AG04450 (cell line): ENCODE measurements at regions not wholly inside any gene's neighbourhood (a gene's known extent, or its start where the extent isn't known, plus 50 kb on each side); places are given as distances from the start of the nearest gene placed in this dataset.

Source experiments
- CTCF ChIA-PET: fragments of 300-600, 350-600 bp; formaldehyde crosslinking; extraction: SDS; loops from one replicate; lab custom pipeline; 2022; ENCODE audit warnings: antibody characterized with exemption, inconsistent platforms; lab: Charles Lee
- POLR2A ChIA-PET: fragments of 350-600 bp; formaldehyde crosslinking; extraction: SDS; loops from one replicate; lab custom pipeline; 2021; ENCODE audit warnings: antibody characterized with exemption, inconsistent platforms; lab: Yijun Ruan, JAX
- DNase-seq: peaks from one replicate; pipeline ENCODE4 v3.0.0-alpha.2; 2011; ENCODE audit warnings: low read depth, low spot score
- H3K27ac ChIP-seq: one replicate; pipeline ENCODE4 v1.5.1; 2012; ENCODE audit warnings: low read depth, low read length, control low read depth
- H3K27me3 ChIP-seq: one replicate; pipeline ENCODE4 v1.6.0; 2012; ENCODE audit warnings: low read length; ENCODE audit not compliant: control insufficient read depth, insufficient read depth
- H3K4me3 ChIP-seq: 2 replicates; pipeline ENCODE4 v1.5.1; 2011; ENCODE audit warnings: mild to moderate bottlenecking, low read depth, low read length, control low read depth
- H3K9me3 ChIP-seq: 2 replicates; pipeline ENCODE4 v1.5.1; 2012; ENCODE audit warnings: low read length; ENCODE audit not compliant: control insufficient read depth, insufficient read depth
- TF ChIP-seq, protein P1 (sequence below): IDR thresholded peaks from 2 replicates; pipeline ENCODE4 v1.5.1; 2011; ENCODE audit warnings: low read depth, low read length, control low read depth, inconsistent platforms

DNA sequence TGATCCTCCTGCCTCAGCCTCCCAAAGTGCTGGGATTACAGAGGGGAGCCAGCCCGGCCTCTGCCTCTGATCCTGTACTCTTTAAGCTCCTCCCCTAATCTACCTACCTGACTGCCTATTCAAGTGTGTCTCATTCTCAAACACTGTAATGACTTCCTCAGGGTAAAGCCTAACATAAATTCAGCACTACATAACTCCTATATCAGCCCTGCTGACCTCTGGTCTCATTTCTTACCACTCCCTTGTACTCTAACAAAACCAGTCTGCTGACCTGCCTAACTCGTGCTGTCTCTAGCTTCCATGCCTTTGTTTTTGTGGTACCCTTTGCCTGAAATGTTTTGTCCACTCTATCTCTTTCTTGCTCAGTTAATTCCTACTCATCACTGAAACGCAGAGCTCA lies 172.1 kb upstream of the IL12A start:
- Histone ChIP-seq H3K27me3 (no peaks in the 10 kb centered on the region), H3K4me3 (no peak overlapping the region), H3K27ac (no peak overlapping the region), H3K9me3 (no peaks in the 10 kb centered on the region)
- no peak for DNase-seq
- TF ChIP-seq, protein P1, sequence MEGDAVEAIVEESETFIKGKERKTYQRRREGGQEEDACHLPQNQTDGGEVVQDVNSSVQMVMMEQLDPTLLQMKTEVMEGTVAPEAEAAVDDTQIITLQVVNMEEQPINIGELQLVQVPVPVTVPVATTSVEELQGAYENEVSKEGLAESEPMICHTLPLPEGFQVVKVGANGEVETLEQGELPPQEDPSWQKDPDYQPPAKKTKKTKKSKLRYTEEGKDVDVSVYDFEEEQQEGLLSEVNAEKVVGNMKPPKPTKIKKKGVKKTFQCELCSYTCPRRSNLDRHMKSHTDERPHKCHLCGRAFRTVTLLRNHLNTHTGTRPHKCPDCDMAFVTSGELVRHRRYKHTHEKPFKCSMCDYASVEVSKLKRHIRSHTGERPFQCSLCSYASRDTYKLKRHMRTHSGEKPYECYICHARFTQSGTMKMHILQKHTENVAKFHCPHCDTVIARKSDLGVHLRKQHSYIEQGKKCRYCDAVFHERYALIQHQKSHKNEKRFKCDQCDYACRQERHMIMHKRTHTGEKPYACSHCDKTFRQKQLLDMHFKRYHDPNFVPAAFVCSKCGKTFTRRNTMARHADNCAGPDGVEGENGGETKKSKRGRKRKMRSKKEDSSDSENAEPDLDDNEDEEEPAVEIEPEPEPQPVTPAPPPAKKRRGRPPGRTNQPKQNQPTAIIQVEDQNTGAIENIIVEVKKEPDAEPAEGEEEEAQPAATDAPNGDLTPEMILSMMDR: no peak
- ChIA-PET POLR2A (no interaction called here), CTCF (interaction anchor here (0.8 to 3.9 kb wide), 6 partner anchors 9 to 596 kb away, joined by 4 to 29 read pairs (median 9); no protein-coding TSS in a partner anchor)

- CTCF ChIA-PET: interaction anchor here (1.1 to 3.9 kb wide), 5 partner anchors 9 to 189 kb away, joined by 4 to 29 read pairs (median 13); no protein-coding TSS in a partner anchor
- DNase-seq: no peak
- TF ChIP-seq, protein P1: no peak
- H3K27ac ChIP-seq: no peak overlapping the region
- POLR2A ChIA-PET: no interaction called here
- no peaks in the 10 kb centered on the region for H3K9me3 ChIP-seq
- H3K27me3 ChIP-seq: no peaks in the 10 kb centered on the region
- no peak overlapping the region for H3K4me3 ChIP-seq
Measured at GRCh38 chr3:159817126-159817525, 171.5 kb upstream of the IL12A start.

DNA sequence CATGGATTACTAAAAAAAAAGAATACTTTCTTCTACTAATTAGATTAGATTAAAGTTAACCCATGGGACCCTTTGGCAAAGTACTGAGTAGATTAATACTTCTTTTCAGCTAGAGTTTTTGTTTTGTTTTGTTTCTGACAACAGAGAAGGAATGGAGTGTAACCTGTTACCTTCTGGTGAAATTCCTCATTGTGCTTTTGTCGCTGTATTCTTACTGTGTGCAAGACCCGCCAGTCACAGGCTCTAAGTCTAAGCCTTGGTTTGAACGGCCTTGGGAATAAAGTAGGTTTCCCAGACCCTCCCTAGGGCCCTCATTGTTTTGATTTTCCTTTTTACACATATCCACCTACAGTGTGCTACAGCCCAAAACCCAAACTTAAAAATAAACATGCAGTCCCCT lies 171.1 kb upstream of the IL12A start:
- Histone ChIP-seq H3K27me3 (no peaks in the 10 kb centered on the region), H3K27ac (no peak overlapping the region), H3K9me3 (no peaks in the 10 kb centered on the region), H3K4me3 (no peak overlapping the region)
- no peak for DNase-seq
- TF ChIP-seq, protein P1: no peak
- CTCF ChIA-PET: interaction anchor here (1.1 to 3.9 kb wide), 7 partner anchors 10 to 189 kb away, joined by 3 to 29 read pairs (median 13); no protein-coding TSS in a partner anchor
- POLR2A ChIA-PET: no interaction called here

DNA sequence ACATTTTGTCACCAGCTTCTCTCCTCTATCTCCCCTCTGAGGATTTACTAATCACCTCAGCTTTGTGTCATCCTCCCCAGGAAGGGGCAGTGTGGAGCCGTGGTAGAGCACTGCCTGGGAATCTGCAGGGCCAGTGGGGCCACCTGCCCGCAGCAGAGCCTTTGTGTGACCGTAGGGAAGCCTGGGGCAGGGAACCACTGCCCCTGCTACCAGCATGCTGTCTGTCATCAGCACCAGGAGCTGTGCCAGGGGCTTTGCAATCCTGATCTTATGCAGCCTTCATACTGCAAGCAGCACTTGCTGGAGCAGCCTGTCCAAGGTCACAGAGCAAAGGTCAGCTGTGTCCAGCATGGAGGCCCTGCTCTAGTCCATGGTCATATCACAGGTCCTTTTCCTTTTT lies 170.2 kb upstream of the IL12A start:
- ChIA-PET POLR2A (interaction anchor here (0.7 kb wide), 1 partner anchor 86 kb away, joined by 3 read pairs; no protein-coding TSS in a partner anchor), CTCF (interaction anchor here (0.6 to 3.9 kb wide), 8 partner anchors 10 to 546 kb away, joined by 3 to 29 read pairs (median 4); partner anchors contain the start of gene IL12A)
- DNase-seq: no peak
- TF ChIP-seq, protein P1: no peak
- no peaks in the 10 kb centered on the region for H3K9me3 ChIP-seq
- no peaks in the 10 kb centered on the region for H3K27me3 ChIP-seq
- H3K27ac ChIP-seq: peak overlapping the region; percentile 21
- H3K4me3 ChIP-seq: no peak overlapping the region

DNA sequence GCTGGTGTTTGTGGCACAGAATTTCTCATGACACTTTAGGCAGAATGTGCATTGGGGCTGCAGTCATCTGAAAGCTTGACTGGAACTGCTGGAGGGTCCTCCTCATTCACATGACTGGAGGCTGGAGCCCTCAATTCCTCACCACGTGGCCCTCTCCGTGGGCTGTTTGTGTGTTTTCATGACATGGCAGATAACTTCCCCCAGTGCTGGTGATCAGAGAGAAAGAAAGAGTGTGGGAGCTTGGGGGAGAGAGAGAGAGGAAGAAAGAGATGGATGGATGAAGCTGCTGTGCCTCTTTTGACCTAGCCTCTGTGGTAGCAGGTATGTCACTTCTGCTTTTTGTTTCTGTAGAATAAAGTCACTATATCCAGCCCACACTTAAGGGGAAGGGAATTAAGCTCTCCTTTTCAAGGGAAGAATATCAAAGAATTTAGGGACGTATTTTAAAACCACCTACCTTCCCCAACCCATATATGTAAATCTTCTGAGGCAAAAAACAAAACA lies 169.6 kb upstream of the IL12A start:
- Histone ChIP-seq H3K4me3 (no peak overlapping the region), H3K27me3 (no peaks in the 10 kb centered on the region), H3K9me3 (no peaks in the 10 kb centered on the region), H3K27ac (no peak overlapping the region)
- POLR2A ChIA-PET: interaction anchor here (0.7 kb wide), 1 partner anchor 86 kb away, joined by 3 read pairs; no protein-coding TSS in a partner anchor
- CTCF ChIA-PET: interaction anchor here (0.6 to 3.9 kb wide), 8 partner anchors 10 to 547 kb away, joined by 3 to 29 read pairs (median 3); partner anchors contain the start of gene IL12A
- DNase-seq: no peak
- TF ChIP-seq, protein P1: no peak
